HepG2 (cell line): ENCODE measurements at regions not wholly inside any gene's neighbourhood (a gene's known extent, or its start where the extent isn't known, plus 50 kb on each side); places are given as distances from the start of the nearest gene placed in this dataset.

Experiments used
- ATAC-seq: fragments of 200-7000 bp; cut with Tn5 transposase; 3 replicates; pipeline ENCODE4 v1.9.1; 2020; ENCODE audit warnings: mild to moderate bottlenecking, moderate library complexity
- BruUV-seq: library from RNA; stranded (reverse); fragments of 400-500 nt; replicated peaks from 2 replicates; lab custom pipeline; 2021; lab: Mats Ljungman, UMichigan
- CTCF ChIA-PET: fragments of 300-600 bp; formaldehyde crosslinking; extraction: SDS; loops from one replicate; lab custom pipeline; 2021; ENCODE audit warnings: low total read pairs, inconsistent platforms, low intra/inter-chr PET ratio; lab: Yijun Ruan, JAX
- POLR2A ChIA-PET: fragments of 350-600 bp; sonication (Branson Sonifier 250); formaldehyde crosslinking; loops from one replicate; lab custom pipeline; 2020; ENCODE audit warnings: antibody characterized with exemption, inconsistent platforms; lab: Yijun Ruan, JAX
- DNase-seq: peaks from one replicate; pipeline ENCODE4 v3.0.0-alpha.2; 2015; ENCODE audit warnings: low spot score
- FAIRE-seq: peaks from 3 replicates; lab custom pipeline; 2011; peaks lifted over from hg19 to GRCh38; lab: Jason Lieb, UNC
- H2AFZ ChIP-seq: one replicate; pipeline ENCODE4 v1.6.1; 2011; ENCODE audit warnings: low read length, inconsistent platforms
- H3K27ac ChIP-seq: fragments of 300-600 bp; 3 replicates; pipeline ENCODE4 v1.8.0; 2011; ENCODE audit warnings: mixed run types, mild to moderate bottlenecking, mixed read lengths, low read length, inconsistent platforms; ENCODE audit not compliant: insufficient read depth; ENCODE audit errors: extremely low read length
- H3K27me3 ChIP-seq, 2 experiments: fragments of 200-600 bp in 1 of 2; 2 replicates in 1 of 2; 3 replicates in 1 of 2; pipeline versions ENCODE4 v1.6.0 to v1.8.0; 2011; ENCODE audit warnings: low read length in 2 of 2, mild to moderate bottlenecking in 2 of 2, moderate library complexity in 2 of 2, inconsistent platforms in 1 of 2; ENCODE audit not compliant: insufficient read depth in 2 of 2, control insufficient read depth in 1 of 2
- H3K36me3 ChIP-seq, 2 experiments: fragments of 200-600 bp in 1 of 2; replicated peaks in 1 of 2; 2 replicates in 1 of 2; 3 replicates in 1 of 2; pipeline versions ENCODE4 v1.5.1 to v1.8.0; 2011; ENCODE audit warnings: low read length in 2 of 2, inconsistent platforms in 1 of 2; ENCODE audit not compliant: insufficient read depth in 2 of 2, control insufficient read depth in 1 of 2
- H3K4me1 ChIP-seq: 2 replicates; pipeline ENCODE4 v1.5.1; 2012; ENCODE audit warnings: low read length, inconsistent platforms; ENCODE audit not compliant: insufficient read depth
- H3K4me2 ChIP-seq: 2 replicates; pipeline ENCODE4 v1.6.0; 2011; ENCODE audit warnings: low read depth, low read length, inconsistent platforms
- H3K4me3 ChIP-seq, 3 experiments: fragments of 200-600 bp in 1 of 3; sonication (generic), shearing (Covaris generic) in 1 of 3; replicated peaks in 1 of 3; 2 replicates each; pipeline ENCODE4 v1.5.1; 2011 to 2016; ENCODE audit warnings: low read length in 3 of 3, inconsistent platforms in 2 of 3, low read depth in 2 of 3, mild to moderate bottlenecking in 2 of 3, control low read depth in 1 of 3, mixed read lengths in 1 of 3; ENCODE audit not compliant: insufficient read depth in 1 of 3
- H3K79me2 ChIP-seq: one replicate; pipeline ENCODE4 v1.6.1; 2011; ENCODE audit warnings: low read length, inconsistent platforms; ENCODE audit not compliant: insufficient read depth
- H3K9ac ChIP-seq: 2 replicates; pipeline ENCODE4 v1.6.0; 2011; ENCODE audit warnings: mild to moderate bottlenecking, low read depth, low read length, inconsistent platforms; ENCODE audit not compliant: insufficient read depth
- H3K9me3 ChIP-seq: 2 replicates; pipeline ENCODE4 v1.5.1; 2012; ENCODE audit warnings: mild to moderate bottlenecking, low read length
- H4K20me1 ChIP-seq: 2 replicates; pipeline ENCODE4 v1.6.0; 2011; ENCODE audit warnings: inconsistent platforms, mild to moderate bottlenecking, low read length, moderate library complexity; ENCODE audit not compliant: insufficient read depth
- HOXA9 ChIP-seq: sonication (generic); formaldehyde crosslinking; IDR thresholded peaks from 2 replicates; pipeline ENCODE4 v1.8.1; 2022; ENCODE audit warnings: missing genetic modification reagents, mild to moderate bottlenecking, moderate library complexity, borderline replicate concordance
- JARID2 ChIP-seq: sonication (generic); formaldehyde crosslinking; IDR thresholded peaks from 2 replicates; pipeline ENCODE4 v1.8.1; 2023; ENCODE audit warnings: missing genetic modification reagents, inconsistent platforms; ENCODE audit not compliant: insufficient replicate concordance
- MTA1 ChIP-seq: sonication (generic); formaldehyde crosslinking; IDR thresholded peaks from 2 replicates; pipeline ENCODE4 v1.4.0; 2020; ENCODE audit warnings: missing genetic modification reagents, mild to moderate bottlenecking, borderline replicate concordance
- SKI ChIP-seq: fragments of 450-650 bp; IDR thresholded peaks from one replicate; pipeline ENCODE4 v1.6.1; 2018; ENCODE audit warnings: mild to moderate bottlenecking; ENCODE audit not compliant: partially characterized antibody
- SUZ12 ChIP-seq: fragments of 150-350 bp; IDR thresholded peaks from 2 replicates; pipeline ENCODE4 v1.6.1; 2014; ENCODE audit warnings: low read depth, low read length
- THAP11 ChIP-seq: IDR thresholded peaks from 2 replicates; pipeline ENCODE4 v1.6.1; 2016; ENCODE audit warnings: missing biosample characterization, missing genetic modification reagents
- ZNF441 ChIP-seq: sonication (generic); formaldehyde crosslinking; IDR thresholded peaks from 2 replicates; pipeline ENCODE4 v1.7.0; 2021; ENCODE audit warnings: missing genetic modification reagents, borderline replicate concordance
- ZNF446 ChIP-seq: sonication (generic); formaldehyde crosslinking; IDR thresholded peaks from 2 replicates; pipeline ENCODE4 v1.5.0; 2020; ENCODE audit warnings: mild to moderate bottlenecking, missing genetic modification reagents
- WGBS: methylation state at CpG from one replicate; pipeline ENCODE4 v1.1.6; 2017; ENCODE audit warnings: low lambda C conversion rate; 5-methylcytosine and 5-hydroxymethylcytosine counted together
- in situ Hi-C: cut with HindIII; loops from 2 replicates; pipeline ENCODE4 v1.10.0; 2017; ENCODE audit warnings: low pct_unique_long_range_greater_than_20kb; ENCODE audit not compliant: extremely low pct_ligation_motif_present
- intact Hi-C: fragments of 100-400 bp; cut with micrococcal nuclease; formaldehyde crosslinking; loops from one replicate; pipeline ENCODE4 v1.10.0; 2022; ENCODE audit not compliant: unreplicated experiment
- TF ChIP-seq, protein P1 (sequence below): IDR thresholded peaks from 2 replicates; pipeline ENCODE4 v1.6.1; 2016
- TF ChIP-seq, protein P2 (sequence below): sonication (generic); formaldehyde crosslinking; IDR thresholded peaks from 2 replicates; pipeline ENCODE4 v1.4.0; 2020; ENCODE audit warnings: missing genetic modification reagents, borderline replicate concordance
- TF ChIP-seq, protein P3 (sequence below): sonication (generic); formaldehyde crosslinking; IDR thresholded peaks from 2 replicates; pipeline ENCODE4 v1.4.0; 2020; ENCODE audit warnings: missing genetic modification reagents
- TF ChIP-seq, protein P4 (sequence below): IDR thresholded peaks from 2 replicates; pipeline ENCODE4 v1.6.1; 2016; ENCODE audit warnings: low read depth, borderline replicate concordance

DNA sequence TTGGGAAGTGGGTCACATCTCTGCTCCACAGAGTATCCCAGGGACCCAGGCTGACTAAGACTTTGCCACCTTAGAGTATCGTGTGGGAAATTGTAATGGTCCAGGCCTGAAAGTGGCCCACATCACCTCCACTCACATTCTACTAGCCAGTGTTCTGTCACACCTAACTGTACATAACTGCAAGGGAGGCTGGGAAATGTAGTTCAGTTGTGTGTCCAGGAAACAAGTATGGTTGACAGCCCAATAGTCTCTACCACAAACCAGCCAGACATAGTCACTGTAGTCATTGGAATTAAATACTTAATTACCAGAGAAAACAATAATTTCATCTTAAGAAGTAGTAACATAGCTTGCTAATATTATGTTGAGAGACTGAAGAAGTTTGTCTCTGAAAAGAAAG lies 233.4 kb upstream of the S100G start:
- Histone ChIP-seq H2AFZ (no peak overlapping the region), H3K36me3 (no peaks in the 10 kb centered on the region), H3K4me1 (no peaks in the 10 kb centered on the region), H3K9ac (no peak overlapping the region), H3K4me3 (no peak overlapping the region), H3K27ac (no peak overlapping the region), H3K79me2 (no peaks in the 10 kb centered on the region), H3K4me2 (no peak overlapping the region), H3K9me3 (no peaks in the 10 kb centered on the region), H4K20me1 (no peaks in the 10 kb centered on the region), H3K27me3 (no peaks in the 10 kb centered on the region)
- no TSS peak for BruUV-seq
- FAIRE-seq (no peak), DNase-seq (no peak), ATAC-seq (no peak)
- ChIA-PET CTCF (no interaction called here), POLR2A (no interaction called here)
- in situ Hi-C loops (no loop called here), intact Hi-C loops (no loop called here)
- TF ChIP-seq, protein P1, sequence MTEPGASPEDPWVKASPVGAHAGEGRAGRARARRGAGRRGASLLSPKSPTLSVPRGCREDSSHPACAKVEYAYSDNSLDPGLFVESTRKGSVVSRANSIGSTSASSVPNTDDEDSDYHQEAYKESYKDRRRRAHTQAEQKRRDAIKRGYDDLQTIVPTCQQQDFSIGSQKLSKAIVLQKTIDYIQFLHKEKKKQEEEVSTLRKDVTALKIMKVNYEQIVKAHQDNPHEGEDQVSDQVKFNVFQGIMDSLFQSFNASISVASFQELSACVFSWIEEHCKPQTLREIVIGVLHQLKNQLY = no peak
- TF ChIP-seq THAP11 (CRISPR knock-in tag) = peak; percentile 54; the same call in 1 of the 2 replicates
- no CpG with 5 or more reads among the region's 1 CpG for WGBS

DNA sequence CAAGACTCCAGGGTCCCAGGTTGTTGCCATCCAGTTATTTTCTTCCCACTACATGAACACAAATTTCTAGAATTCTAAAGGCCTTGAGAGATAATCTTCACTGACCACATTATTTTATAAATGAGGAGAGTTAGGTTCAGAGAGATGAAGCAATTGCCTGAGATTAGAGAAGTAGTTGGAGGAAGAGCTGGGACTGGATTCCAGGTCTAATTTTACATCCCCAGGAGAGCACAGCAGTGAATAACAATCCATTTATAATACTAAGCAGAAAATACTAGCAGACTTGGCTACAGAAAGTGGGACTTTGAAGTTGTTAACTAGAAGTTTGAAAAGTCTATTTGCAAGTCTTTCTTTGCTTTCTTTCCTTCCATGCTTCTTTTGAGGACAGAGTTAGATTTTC lies 231.3 kb upstream of the S100G start:
- TF ChIP-seq ZNF441 (no peak), JARID2 (no peak), HOXA9 (CRISPR knock-in tag) (no peak), SKI (no peak), ZNF446 (CRISPR knock-in tag) (no peak), SUZ12 (no peak), MTA1 (CRISPR knock-in tag) (no peak)
- TF ChIP-seq, protein P2, sequence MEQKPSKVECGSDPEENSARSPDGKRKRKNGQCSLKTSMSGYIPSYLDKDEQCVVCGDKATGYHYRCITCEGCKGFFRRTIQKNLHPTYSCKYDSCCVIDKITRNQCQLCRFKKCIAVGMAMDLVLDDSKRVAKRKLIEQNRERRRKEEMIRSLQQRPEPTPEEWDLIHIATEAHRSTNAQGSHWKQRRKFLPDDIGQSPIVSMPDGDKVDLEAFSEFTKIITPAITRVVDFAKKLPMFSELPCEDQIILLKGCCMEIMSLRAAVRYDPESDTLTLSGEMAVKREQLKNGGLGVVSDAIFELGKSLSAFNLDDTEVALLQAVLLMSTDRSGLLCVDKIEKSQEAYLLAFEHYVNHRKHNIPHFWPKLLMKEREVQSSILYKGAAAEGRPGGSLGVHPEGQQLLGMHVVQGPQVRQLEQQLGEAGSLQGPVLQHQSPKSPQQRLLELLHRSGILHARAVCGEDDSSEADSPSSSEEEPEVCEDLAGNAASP (CRISPR knock-in tag) = no peak
- TF ChIP-seq, protein P3, sequence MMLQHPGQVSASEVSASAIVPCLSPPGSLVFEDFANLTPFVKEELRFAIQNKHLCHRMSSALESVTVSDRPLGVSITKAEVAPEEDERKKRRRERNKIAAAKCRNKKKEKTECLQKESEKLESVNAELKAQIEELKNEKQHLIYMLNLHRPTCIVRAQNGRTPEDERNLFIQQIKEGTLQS (CRISPR knock-in tag) = no peak
- TF ChIP-seq, protein P4, sequence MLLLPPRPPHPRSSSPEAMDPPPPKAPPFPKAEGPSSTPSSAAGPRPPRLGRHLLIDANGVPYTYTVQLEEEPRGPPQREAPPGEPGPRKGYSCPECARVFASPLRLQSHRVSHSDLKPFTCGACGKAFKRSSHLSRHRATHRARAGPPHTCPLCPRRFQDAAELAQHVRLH (CRISPR knock-in tag) = no peak
- intact Hi-C loops = no loop called here
- CTCF ChIA-PET = no interaction called here
- H3K27ac ChIP-seq = no peak overlapping the region
- H3K9me3 ChIP-seq = no peaks in the 10 kb centered on the region
- in situ Hi-C loops = no loop called here
- POLR2A ChIA-PET = no interaction called here
- no peaks in the 10 kb centered on the region for H4K20me1 ChIP-seq
- DNase-seq (no peak), FAIRE-seq (no peak), ATAC-seq (no peak)
- no peak overlapping the region for H2AFZ ChIP-seq
- no peaks in the 10 kb centered on the region for H3K4me1 ChIP-seq
- no peaks in the 10 kb centered on the region for H3K79me2 ChIP-seq
- no peaks in the 10 kb centered on the region for H3K27me3 ChIP-seq
- H3K4me2 ChIP-seq = no peak overlapping the region
- H3K4me3 ChIP-seq = no peak overlapping the region
- BruUV-seq = no TSS peak
- H3K9ac ChIP-seq = no peak overlapping the region
- no peaks in the 10 kb centered on the region for H3K36me3 ChIP-seq
